Parathyroid adenoma (tissue), 2 donors: ENCODE measurements at regions not wholly inside any gene's neighbourhood (a gene's known extent, or its start where the extent isn't known, plus 50 kb on each side); places are given as distances from the start of the nearest gene placed in this dataset.

ENCODE experiments used
- H2AFZ ChIP-seq: fragments of 300-600 bp; sonication (generic); one replicate; pipeline ENCODE4 v1.7.0; 2017; ENCODE audit warnings: antibody characterized with exemption, mild to moderate bottlenecking
- H3K27ac ChIP-seq: fragments of 300-600 bp; sonication (generic); one replicate; pipeline ENCODE4 v1.7.0; 2017
- H3K27me3 ChIP-seq: fragments of 300-600 bp; sonication (generic); one replicate; pipeline ENCODE4 v1.7.0; 2017; ENCODE audit warnings: low read length; ENCODE audit not compliant: control insufficient read depth, insufficient read depth
- H3K36me3 ChIP-seq: fragments of 300-600 bp; sonication (generic); one replicate; pipeline ENCODE4 v1.7.0; 2017; ENCODE audit warnings: low read length; ENCODE audit not compliant: control insufficient read depth, insufficient read depth
- H3K4me1 ChIP-seq: fragments of 300-600 bp; sonication (generic); one replicate; pipeline ENCODE4 v1.7.0; 2017; ENCODE audit warnings: control low read depth
- H3K4me2 ChIP-seq: fragments of 300-600 bp; sonication (generic); one replicate; pipeline ENCODE4 v1.7.0; 2017; ENCODE audit warnings: low read length
- H3K4me3 ChIP-seq: fragments of 300-600 bp; sonication (generic); one replicate; pipeline ENCODE4 v1.7.0; 2017; ENCODE audit warnings: low read depth, low read length
- H3K79me2 ChIP-seq: fragments of 300-600 bp; sonication (generic); one replicate; pipeline ENCODE4 v1.7.0; 2017; ENCODE audit warnings: control low read depth
- H3K9ac ChIP-seq: fragments of 300-600 bp; sonication (generic); one replicate; pipeline ENCODE4 v1.7.0; 2017; ENCODE audit warnings: mild to moderate bottlenecking
- H3K9me3 ChIP-seq: fragments of 300-600 bp; sonication (generic); one replicate; pipeline ENCODE4 v1.7.0; 2017; ENCODE audit warnings: low read length; ENCODE audit not compliant: control insufficient read depth
- CTCF ChIP-seq: fragments of 300-600 bp; sonication (generic); IDR thresholded peaks from one replicate; pipeline ENCODE4 v1.7.0; 2017; ENCODE audit warnings: antibody characterized with exemption, mild to moderate bottlenecking
- donor health status: primary hyperparathyroidism.

DNA sequence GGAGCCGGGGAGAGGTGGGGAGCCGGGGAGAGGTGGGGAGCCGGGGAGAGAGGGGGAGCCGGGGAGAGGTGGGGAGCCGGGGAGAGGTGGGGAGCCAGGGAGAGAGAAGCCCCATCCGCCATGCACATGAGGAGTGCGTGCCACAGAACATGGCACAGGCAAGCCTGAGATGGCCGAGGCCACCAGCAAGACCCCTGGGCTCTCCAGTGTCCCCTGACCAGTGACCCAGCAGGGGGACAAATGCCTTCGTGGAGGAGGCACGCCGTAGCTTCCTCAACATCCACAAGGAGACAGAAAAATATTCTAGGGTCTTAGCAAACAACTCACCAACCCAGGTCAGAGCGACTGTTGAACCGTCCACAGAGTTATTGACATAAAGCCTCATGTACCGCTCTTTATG, 618.8 kb downstream of the TBC1D22A start:
- Histone ChIP-seq H3K9me3 (no peaks in the 10 kb centered on the region), H3K36me3 (no peaks in the 10 kb centered on the region), H3K4me3 (no peak overlapping the region), H2AFZ (no peak overlapping the region), H3K4me2 (no peak overlapping the region), H3K9ac (no peak overlapping the region), H3K27ac (no peak overlapping the region), H3K4me1 (no peaks in the 10 kb centered on the region), H3K79me2 (no peaks in the 10 kb centered on the region), H3K27me3 (no peaks in the 10 kb centered on the region)
- TF ChIP-seq CTCF: no peak

- H2AFZ ChIP-seq: no peak overlapping the region
- no peak for TF ChIP-seq CTCF
Measured at GRCh38 chr22:47380692-47381091, 618.2 kb downstream of the TBC1D22A start.

GRCh38 chr22:47379037-47379436, 616.6 kb downstream of the TBC1D22A start:
- H3K4me1 ChIP-seq: no peaks in the 10 kb centered on the region
- no peak overlapping the region for H3K4me2 ChIP-seq
- no peak overlapping the region for H3K27ac ChIP-seq
- H3K79me2 ChIP-seq: no peaks in the 10 kb centered on the region
- no peak overlapping the region for H3K9ac ChIP-seq
- no peak overlapping the region for H3K4me3 ChIP-seq
- H2AFZ ChIP-seq: no peak overlapping the region
- no peaks in the 10 kb centered on the region for H3K27me3 ChIP-seq
- TF ChIP-seq CTCF: no peak
- H3K36me3 ChIP-seq: no peaks in the 10 kb centered on the region
- H3K9me3 ChIP-seq: no peaks in the 10 kb centered on the region

More at GRCh38 chr22:47380692-47381091, 618.2 kb downstream of the TBC1D22A start:
- no peaks in the 10 kb centered on the region for H3K79me2 ChIP-seq
- no peak overlapping the region for H3K4me2 ChIP-seq
- H3K9ac ChIP-seq: no peak overlapping the region
- H3K4me3 ChIP-seq: no peak overlapping the region
- H3K27me3 ChIP-seq: no peaks in the 10 kb centered on the region
- no peaks in the 10 kb centered on the region for H3K36me3 ChIP-seq
- no peak overlapping the region for H3K27ac ChIP-seq
- no peaks in the 10 kb centered on the region for H3K9me3 ChIP-seq
- no peaks in the 10 kb centered on the region for H3K4me1 ChIP-seq

DNA sequence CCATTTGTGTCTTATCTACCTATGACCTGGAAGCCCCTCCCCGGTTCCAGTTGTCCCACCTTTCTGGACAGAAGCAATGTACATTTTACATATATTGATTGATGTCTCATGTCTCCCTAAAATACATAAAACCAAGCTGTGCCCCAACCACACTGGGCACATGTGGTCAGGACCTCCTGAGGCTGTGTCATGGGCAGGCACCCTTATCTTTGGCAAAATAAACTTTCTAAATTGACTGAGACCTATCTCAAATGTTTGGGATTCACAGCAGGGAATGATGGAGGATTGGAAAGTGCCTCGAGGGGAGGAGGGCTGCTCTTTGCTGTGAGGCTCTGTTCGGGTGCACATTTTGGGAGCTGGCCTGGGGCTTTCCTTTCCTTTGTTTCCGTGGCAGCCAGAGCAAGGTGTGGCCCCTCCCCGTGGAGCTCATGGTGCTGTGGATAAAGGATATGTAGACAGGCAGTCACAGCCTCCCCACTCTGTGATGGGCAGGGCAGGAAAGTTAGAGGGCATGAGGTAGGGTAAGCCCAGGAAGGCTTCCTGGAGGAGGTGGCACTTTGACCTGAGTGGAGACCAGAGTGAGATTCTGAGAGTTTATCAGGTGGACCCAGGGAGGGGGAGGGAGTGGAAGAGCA, 615.6 kb downstream of the TBC1D22A start:
- Histone ChIP-seq H3K79me2 (no peaks in the 10 kb centered on the region), H3K27me3 (no peaks in the 10 kb centered on the region), H3K4me3 (no peak overlapping the region), H3K27ac (no peak overlapping the region), H2AFZ (no peak overlapping the region), H3K4me2 (no peak overlapping the region), H3K9me3 (no peaks in the 10 kb centered on the region), H3K36me3 (no peaks in the 10 kb centered on the region), H3K4me1 (no peaks in the 10 kb centered on the region), H3K9ac (no peak overlapping the region)
- TF ChIP-seq CTCF: no peak

DNA sequence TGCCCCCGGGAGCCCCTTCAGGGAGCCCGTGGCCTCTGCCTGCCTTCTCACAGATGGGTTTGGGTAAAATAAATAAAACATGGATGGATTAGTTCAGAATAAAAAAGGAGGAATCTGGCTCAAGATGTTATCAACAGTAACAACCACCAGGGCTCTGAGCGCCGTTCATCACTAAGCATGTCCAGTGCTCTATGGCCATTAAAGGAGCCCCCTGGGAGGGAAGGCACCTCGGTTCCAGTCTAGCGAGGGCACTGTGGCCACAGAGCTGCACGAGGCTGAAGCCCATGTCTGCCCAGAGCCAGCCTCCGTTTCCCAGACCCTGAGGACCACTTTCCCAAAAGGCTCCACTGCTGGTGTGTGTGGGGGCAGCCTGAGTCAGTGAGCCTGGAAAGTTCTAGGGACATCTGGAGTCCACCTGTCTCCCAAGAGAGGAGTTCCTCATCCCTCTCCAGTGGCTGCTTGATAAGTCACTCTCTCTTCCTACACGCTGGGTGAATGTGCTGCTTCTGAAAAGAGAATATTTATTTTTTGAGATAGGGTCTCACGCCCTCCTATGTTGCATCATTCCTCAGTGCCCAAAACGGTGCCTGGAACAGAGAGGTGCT, 614.6 kb downstream of the TBC1D22A start:
- Histone ChIP-seq H3K9ac (no peak overlapping the region), H3K27ac (no peak overlapping the region)
- TF ChIP-seq CTCF: no peak

More for the DNA sequence above, 614.6 kb downstream of the TBC1D22A start:
- H3K4me2 ChIP-seq: no peak overlapping the region
- H2AFZ ChIP-seq: no peak overlapping the region
- H3K4me1 ChIP-seq: no peaks in the 10 kb centered on the region
- no peaks in the 10 kb centered on the region for H3K79me2 ChIP-seq
- no peaks in the 10 kb centered on the region for H3K36me3 ChIP-seq
- H3K9me3 ChIP-seq: no peaks in the 10 kb centered on the region
- H3K27me3 ChIP-seq: no peaks in the 10 kb centered on the region
- no peak overlapping the region for H3K4me3 ChIP-seq
